ENCODE measurements at regions not wholly inside any gene's neighbourhood (a gene's known extent, or its start where the extent isn't known, plus 50 kb on each side); places are given as distances from the start of the nearest gene placed in this dataset.
"Not testable (repeated sequence)": the region's sequence is repeated elsewhere in the genome, so short reads cannot be mapped to it uniquely, and the experiment has no call there.

DNA sequence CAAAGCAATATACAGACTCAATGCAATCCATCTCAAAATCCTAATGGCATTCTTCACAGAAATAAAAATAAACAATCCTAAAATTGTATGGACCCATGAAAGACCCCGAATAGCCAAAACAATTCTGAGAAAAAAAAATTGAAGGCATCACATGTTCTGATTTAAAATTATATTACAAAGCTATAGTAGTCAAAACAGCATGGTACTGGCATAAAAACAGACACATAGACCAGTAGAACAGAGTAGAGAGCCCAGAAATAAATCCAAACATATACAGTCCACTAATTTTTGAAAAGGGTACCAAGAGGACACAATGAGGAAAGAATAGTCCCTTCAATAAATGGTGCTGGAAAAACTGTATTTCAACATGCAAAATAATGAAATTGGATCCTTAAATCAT lies 70.4 kb upstream of the THRB start:
- Mint-ChIP-seq H3K9me3 (ENCODE audit: unreplicated experiment) (peaks cover 10% of the 10 kb centered on the region), H3K27ac (ENCODE audit: unreplicated experiment) (no peak overlapping the region), H3K4me3 (ENCODE audit: unreplicated experiment) (no peak overlapping the region), H3K4me1 (ENCODE audit: unreplicated experiment) (no peaks in the 10 kb centered on the region), H3K27me3 (ENCODE audit: unreplicated experiment) (peaks cover 23% of the 10 kb centered on the region), H3K36me3 (ENCODE audit: unreplicated experiment) (peaks cover 5% of the 10 kb centered on the region)
- DNase-seq (ENCODE audit: extremely low spot score, unreplicated experiment) = no peak
- TF ChIP-seq CTCF (IDR thresholded peaks at IDR 0.05) = no peak

- Mint-ChIP-seq H3K36me3 (ENCODE audit: unreplicated experiment) (peaks cover 5% of the 10 kb centered on the region), H3K4me1 (ENCODE audit: unreplicated experiment) (no peaks in the 10 kb centered on the region), H3K27me3 (ENCODE audit: unreplicated experiment) (peaks cover 23% of the 10 kb centered on the region), H3K27ac (ENCODE audit: unreplicated experiment) (no peak overlapping the region), H3K9me3 (ENCODE audit: unreplicated experiment) (peaks cover 10% of the 10 kb centered on the region), H3K4me3 (ENCODE audit: unreplicated experiment) (no peak overlapping the region)
- DNase-seq (ENCODE audit: extremely low spot score, unreplicated experiment) = no peak
- TF ChIP-seq CTCF (IDR thresholded peaks at IDR 0.05) = no peak
These were observed 71.0 kb upstream of the THRB start for GRCh38 chr3:24565656-24566055.

DNA sequence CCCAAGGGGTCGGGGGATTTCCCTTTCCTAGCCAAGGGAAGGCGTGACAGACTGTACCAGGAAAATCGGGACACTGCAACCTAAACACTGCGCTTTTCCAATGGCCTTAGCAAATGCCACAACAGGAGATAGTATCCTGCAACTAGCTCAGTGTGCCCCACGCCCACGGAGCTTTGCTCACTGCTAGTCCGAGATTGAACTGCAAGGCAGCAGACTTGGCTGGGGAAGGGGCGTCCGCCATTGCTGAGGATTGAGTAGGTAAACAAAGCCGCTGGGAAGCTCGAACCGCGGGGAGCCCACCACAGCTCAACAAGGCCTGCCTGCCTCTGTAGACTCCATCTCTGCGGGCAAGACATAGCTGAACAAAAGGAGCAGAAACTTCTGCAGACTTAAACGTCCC lies 72.3 kb upstream of the THRB start:
- H3K27ac Mint-ChIP-seq (ENCODE audit: unreplicated experiment) = no peak overlapping the region
- H3K4me3 Mint-ChIP-seq (ENCODE audit: unreplicated experiment) = no peak overlapping the region
- no peak for TF ChIP-seq CTCF (IDR thresholded peaks at IDR 0.05)
- H3K9me3 Mint-ChIP-seq (ENCODE audit: unreplicated experiment) = peaks cover 14% of the 10 kb centered on the region
- H3K4me1 Mint-ChIP-seq (ENCODE audit: unreplicated experiment) = no peaks in the 10 kb centered on the region
- no peak for DNase-seq (ENCODE audit: extremely low spot score, unreplicated experiment)
- H3K36me3 Mint-ChIP-seq (ENCODE audit: unreplicated experiment) = peaks cover 5% of the 10 kb centered on the region
- H3K27me3 Mint-ChIP-seq (ENCODE audit: unreplicated experiment) = peaks cover 23% of the 10 kb centered on the region

DNA sequence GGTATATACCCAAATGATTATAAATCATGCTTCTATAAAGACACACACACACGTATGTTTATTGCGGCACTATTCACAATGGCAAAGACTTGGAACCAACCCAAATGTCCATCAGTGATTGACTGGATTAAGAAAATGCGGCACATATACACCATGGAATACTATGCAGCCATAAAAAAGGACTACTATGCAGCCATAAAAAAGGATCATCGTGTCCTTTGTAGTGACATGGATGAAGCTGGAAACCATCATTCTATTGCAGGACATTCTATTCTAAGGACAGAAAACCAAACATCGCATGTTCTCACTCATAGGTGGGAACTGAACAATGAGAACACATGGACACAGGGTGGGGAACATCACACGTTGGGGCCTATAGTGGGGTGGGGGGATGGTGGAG lies 77.8 kb upstream of the THRB start:
- not testable (repeated sequence) for H3K4me1 Mint-ChIP-seq (ENCODE audit: unreplicated experiment); H3K27ac Mint-ChIP-seq (ENCODE audit: unreplicated experiment); H3K36me3 Mint-ChIP-seq (ENCODE audit: unreplicated experiment); H3K9me3 Mint-ChIP-seq (ENCODE audit: unreplicated experiment); H3K4me3 Mint-ChIP-seq (ENCODE audit: unreplicated experiment); DNase-seq (ENCODE audit: extremely low spot score, unreplicated experiment)
- peaks cover 23% of the 10 kb centered on the region for H3K27me3 Mint-ChIP-seq (ENCODE audit: unreplicated experiment)

- no peak overlapping the region for H3K27ac Mint-ChIP-seq (ENCODE audit: unreplicated experiment)
- no peak for TF ChIP-seq CTCF (IDR thresholded peaks at IDR 0.05)
These were observed 78.9 kb upstream of the THRB start for GRCh38 chr3:24573576-24573975.

DNA sequence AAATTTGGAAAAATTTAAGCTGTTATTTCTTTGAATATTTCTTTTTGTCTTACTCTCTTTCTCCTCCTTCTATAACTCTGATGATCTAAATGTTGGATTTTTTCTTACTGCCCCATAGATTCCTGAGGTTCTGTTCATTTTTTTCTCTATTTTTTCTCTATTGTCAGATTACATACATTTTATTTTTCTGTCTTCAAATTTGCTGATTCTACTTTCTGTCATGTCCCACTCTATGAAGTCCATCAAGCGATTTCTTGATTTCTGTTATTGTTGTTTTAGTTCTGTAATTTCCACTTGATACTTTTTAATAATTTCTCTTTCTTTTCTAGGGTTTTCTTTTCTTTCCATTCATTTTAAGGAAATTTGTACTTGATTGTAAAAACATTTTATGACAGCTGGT lies 83.7 kb upstream of the THRB start:
- H3K27me3 Mint-ChIP-seq (ENCODE audit: unreplicated experiment) = peaks cover 2% of the 10 kb centered on the region
- H3K4me1 Mint-ChIP-seq (ENCODE audit: unreplicated experiment) = no peaks in the 10 kb centered on the region
- H3K4me3 Mint-ChIP-seq (ENCODE audit: unreplicated experiment) = no peak overlapping the region
- H3K36me3 Mint-ChIP-seq (ENCODE audit: unreplicated experiment) = no peaks in the 10 kb centered on the region
- no peaks in the 10 kb centered on the region for H3K9me3 Mint-ChIP-seq (ENCODE audit: unreplicated experiment)
- no peak for TF ChIP-seq CTCF (IDR thresholded peaks at IDR 0.05)
- no peak for DNase-seq (ENCODE audit: extremely low spot score, unreplicated experiment)
- no peak overlapping the region for H3K27ac Mint-ChIP-seq (ENCODE audit: unreplicated experiment)

More at GRCh38 chr3:24573576-24573975, 78.9 kb upstream of the THRB start:
- Mint-ChIP-seq H3K27me3 (ENCODE audit: unreplicated experiment) (peaks cover 17% of the 10 kb centered on the region), H3K9me3 (ENCODE audit: unreplicated experiment) (peaks cover 4% of the 10 kb centered on the region), H3K4me1 (ENCODE audit: unreplicated experiment) (no peaks in the 10 kb centered on the region), H3K4me3 (ENCODE audit: unreplicated experiment) (no peak overlapping the region), H3K36me3 (ENCODE audit: unreplicated experiment) (no peaks in the 10 kb centered on the region)
- no peak for DNase-seq (ENCODE audit: extremely low spot score, unreplicated experiment)

All from osteocyte (in vitro differentiated cells).